GM19240 (cell line): ENCODE measurements at regions not wholly inside any gene's neighbourhood (a gene's known extent, or its start where the extent isn't known, plus 50 kb on each side); places are given as distances from the start of the nearest gene placed in this dataset.

Experiments used
- DNase-seq: peaks from one replicate; pipeline ENCODE4 v3.0.0; 2011; ENCODE audit warnings: low spot score; ENCODE audit not compliant: insufficient read length

GRCh38 chr13:29713839-29714238 lies 118.4 kb upstream of the SLC7A1 start:
- DNase-seq = no peak

GRCh38 chr13:29711776-29712175 lies 116.3 kb upstream of the SLC7A1 start:
- no peak for DNase-seq

- DNase-seq = no peak
Observed at GRCh38 chr13:29710511-29710910, 115.0 kb upstream of the SLC7A1 start.

GRCh38 chr13:29709407-29710069 lies 114.0 kb upstream of the SLC7A1 start:
- DNase-seq = no peak

- peak; percentile 47 for DNase-seq
Observed at GRCh38 chr13:29707876-29708543, 112.5 kb upstream of the SLC7A1 start.

GRCh38 chr13:29706923-29707322 lies 111.4 kb upstream of the SLC7A1 start:
- DNase-seq = no peak

GRCh38 chr13:29704648-29705047 lies 109.2 kb upstream of the SLC7A1 start:
- DNase-seq = no peak

- DNase-seq = no peak
Observed at GRCh38 chr13:29703421-29703820, 107.9 kb upstream of the SLC7A1 start.

- DNase-seq = no peak
Observed at GRCh38 chr13:29702912-29703351, 107.4 kb upstream of the SLC7A1 start.

- DNase-seq = no peak
Observed at GRCh38 chr13:29698106-29698505, 102.6 kb upstream of the SLC7A1 start.

GRCh38 chr13:29696606-29697005 lies 101.1 kb upstream of the SLC7A1 start:
- DNase-seq = no peak

GRCh38 chr13:29693275-29693945 lies 97.9 kb upstream of the SLC7A1 start:
- DNase-seq = no peak

GRCh38 chr13:29689548-29689947 lies 94.1 kb upstream of the SLC7A1 start:
- no peak for DNase-seq

GRCh38 chr13:29688193-29688592 lies 92.7 kb upstream of the SLC7A1 start:
- no peak for DNase-seq

- no peak for DNase-seq
Observed at GRCh38 chr13:29684441-29684840, 89.0 kb upstream of the SLC7A1 start.

GRCh38 chr13:29683041-29683440 lies 87.6 kb upstream of the SLC7A1 start:
- no peak for DNase-seq

GRCh38 chr13:29681864-29682263 lies 86.4 kb upstream of the SLC7A1 start:
- no peak for DNase-seq

- DNase-seq = no peak
Observed at GRCh38 chr13:29679396-29680053, 84.0 kb upstream of the SLC7A1 start.

GRCh38 chr13:29677627-29678026 lies 82.1 kb upstream of the SLC7A1 start:
- no peak for DNase-seq

GRCh38 chr13:29676941-29677452 lies 81.5 kb upstream of the SLC7A1 start:
- no peak for DNase-seq

- DNase-seq = no peak
Observed at GRCh38 chr13:29676535-29676934, 81.0 kb upstream of the SLC7A1 start.

- DNase-seq = no peak
Observed at GRCh38 chr13:29674532-29674931, 79.0 kb upstream of the SLC7A1 start.
